ENCODE measurements at regions not wholly inside any gene's neighbourhood (a gene's known extent, or its start where the extent isn't known, plus 50 kb on each side); places are given as distances from the start of the nearest gene placed in this dataset.

DNA sequence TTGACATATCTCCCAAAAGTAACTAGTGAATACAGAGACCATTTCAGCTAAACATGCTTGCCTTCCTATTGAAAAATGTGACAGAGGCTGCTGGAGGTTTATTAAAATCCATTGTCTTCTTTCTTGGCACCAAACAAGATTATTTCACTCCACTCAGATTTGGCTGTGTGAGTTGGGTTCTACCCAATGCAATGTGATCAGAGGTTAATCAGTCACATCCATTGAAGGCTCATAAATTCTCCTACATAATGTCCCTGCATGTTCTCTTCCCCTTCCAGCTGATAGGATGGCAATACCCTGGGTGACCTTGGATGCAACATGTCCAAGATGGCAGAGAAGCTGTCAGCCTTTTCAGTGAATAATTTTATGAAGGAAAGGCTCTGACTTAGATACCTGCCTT is 54.5 kb downstream of the TKTL2 start:
- Histone ChIP-seq H3K79me2 (ENCODE audit: insufficient read depth, low read length) (no peaks in the 10 kb centered on the region), H3K4me2 (ENCODE audit: low read depth, low read length) (no peak overlapping the region), H3K36me3 (replicated peaks in 1 of 2; ENCODE audit: control insufficient read depth in 1 of 2, insufficient read depth in 2 of 2, low read length in 2 of 2) (no peaks in the 10 kb centered on the region), H4K20me1 (ENCODE audit: insufficient read depth, low read length) (no peaks in the 10 kb centered on the region), H3K27ac (ENCODE audit: extremely low read length, insufficient read depth, low read length) (no peak overlapping the region), H3K4me3 (replicated peaks in 1 of 3; ENCODE audit: insufficient read depth in 1 of 3, low read depth in 2 of 3, low read length in 3 of 3) (no peak overlapping the region), H3K9me3 (ENCODE audit: low read length) (no peaks in the 10 kb centered on the region), H3K4me1 (ENCODE audit: insufficient read depth, low read length) (no peaks in the 10 kb centered on the region), H3K9ac (ENCODE audit: insufficient read depth, low read depth, low read length) (no peak overlapping the region), H3K27me3 (ENCODE audit: control insufficient read depth in 1 of 2, insufficient read depth in 2 of 2, low read length in 2 of 2) (no peaks in the 10 kb centered on the region), H2AFZ (ENCODE audit: low read length) (no peak overlapping the region)
- CTCF ChIA-PET (ENCODE audit: low intra/inter-chr PET ratio, low total read pairs), result no interaction called here
- DNase-seq (ENCODE audit: low spot score), result no peak
- no peak for ATAC-seq
- intact Hi-C loops (cut with micrococcal nuclease; ENCODE audit: unreplicated experiment), result no loop called here
- no TSS peak for BruUV-seq (replicated peaks)
- FAIRE-seq, result no peak
- TF ChIP-seq EZH2 (conservative IDR thresholded peaks at IDR 0.05; ENCODE audit: low read depth, low read length), result no peak
- TF ChIP-seq NFKB2 (CRISPR knock-in tag; IDR thresholded peaks at IDR 0.05; ENCODE audit: borderline replicate concordance), result no peak
- TF ChIP-seq TCF7 (IDR thresholded peaks at IDR 0.05; ENCODE audit: low read depth), result no peak
- no peak for TF ChIP-seq HMG20A (CRISPR knock-in tag; IDR thresholded peaks at IDR 0.05; ENCODE audit: borderline replicate concordance)
- no peak for TF ChIP-seq NR2F6 (IDR thresholded peaks at IDR 0.05)
- TF ChIP-seq NR2F6 (CRISPR knock-in tag; IDR thresholded peaks at IDR 0.05), result no peak
- no peak for TF ChIP-seq CBX5 (CRISPR knock-in tag; IDR thresholded peaks at IDR 0.05; ENCODE audit: borderline replicate concordance)
- TF ChIP-seq, protein P1, sequence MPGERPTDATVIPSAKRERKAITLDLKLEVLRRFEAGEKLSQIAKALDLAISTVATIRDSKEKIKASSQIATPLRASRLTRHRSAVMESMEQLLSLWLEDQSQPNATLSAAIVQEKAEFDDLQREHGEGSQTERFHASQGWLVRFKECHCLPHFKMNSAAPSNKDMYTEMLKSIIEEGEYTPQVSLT (CRISPR knock-in tag; IDR thresholded peaks at IDR 0.05; ENCODE audit: borderline replicate concordance, low read depth), result no peak
- no peak for TF ChIP-seq ATF1 (CRISPR knock-in tag; IDR thresholded peaks at IDR 0.05)
- no peak for TF ChIP-seq NR3C1 (CRISPR knock-in tag; IDR thresholded peaks at IDR 0.05)
- TF ChIP-seq ZNF761 (CRISPR knock-in tag; conservative IDR thresholded peaks at IDR 0.05), result no peak
- no peak for TF ChIP-seq SPEN (CRISPR knock-in tag; IDR thresholded peaks at IDR 0.05; ENCODE audit: low read depth)
- TF ChIP-seq PLRG1 (conservative IDR thresholded peaks at IDR 0.05), result no peak
- TF ChIP-seq, protein P2, sequence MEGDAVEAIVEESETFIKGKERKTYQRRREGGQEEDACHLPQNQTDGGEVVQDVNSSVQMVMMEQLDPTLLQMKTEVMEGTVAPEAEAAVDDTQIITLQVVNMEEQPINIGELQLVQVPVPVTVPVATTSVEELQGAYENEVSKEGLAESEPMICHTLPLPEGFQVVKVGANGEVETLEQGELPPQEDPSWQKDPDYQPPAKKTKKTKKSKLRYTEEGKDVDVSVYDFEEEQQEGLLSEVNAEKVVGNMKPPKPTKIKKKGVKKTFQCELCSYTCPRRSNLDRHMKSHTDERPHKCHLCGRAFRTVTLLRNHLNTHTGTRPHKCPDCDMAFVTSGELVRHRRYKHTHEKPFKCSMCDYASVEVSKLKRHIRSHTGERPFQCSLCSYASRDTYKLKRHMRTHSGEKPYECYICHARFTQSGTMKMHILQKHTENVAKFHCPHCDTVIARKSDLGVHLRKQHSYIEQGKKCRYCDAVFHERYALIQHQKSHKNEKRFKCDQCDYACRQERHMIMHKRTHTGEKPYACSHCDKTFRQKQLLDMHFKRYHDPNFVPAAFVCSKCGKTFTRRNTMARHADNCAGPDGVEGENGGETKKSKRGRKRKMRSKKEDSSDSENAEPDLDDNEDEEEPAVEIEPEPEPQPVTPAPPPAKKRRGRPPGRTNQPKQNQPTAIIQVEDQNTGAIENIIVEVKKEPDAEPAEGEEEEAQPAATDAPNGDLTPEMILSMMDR (CRISPR knock-in tag; IDR thresholded peaks at IDR 0.05), result no peak
- no peak for TF ChIP-seq KLF11 (CRISPR knock-in tag; IDR thresholded peaks at IDR 0.05)
- TF ChIP-seq CHCHD3 (CRISPR knock-in tag; IDR thresholded peaks at IDR 0.05), result no peak
- no peak for TF ChIP-seq ZSCAN25 (CRISPR knock-in tag; IDR thresholded peaks at IDR 0.05)
- TF ChIP-seq, protein P3, sequence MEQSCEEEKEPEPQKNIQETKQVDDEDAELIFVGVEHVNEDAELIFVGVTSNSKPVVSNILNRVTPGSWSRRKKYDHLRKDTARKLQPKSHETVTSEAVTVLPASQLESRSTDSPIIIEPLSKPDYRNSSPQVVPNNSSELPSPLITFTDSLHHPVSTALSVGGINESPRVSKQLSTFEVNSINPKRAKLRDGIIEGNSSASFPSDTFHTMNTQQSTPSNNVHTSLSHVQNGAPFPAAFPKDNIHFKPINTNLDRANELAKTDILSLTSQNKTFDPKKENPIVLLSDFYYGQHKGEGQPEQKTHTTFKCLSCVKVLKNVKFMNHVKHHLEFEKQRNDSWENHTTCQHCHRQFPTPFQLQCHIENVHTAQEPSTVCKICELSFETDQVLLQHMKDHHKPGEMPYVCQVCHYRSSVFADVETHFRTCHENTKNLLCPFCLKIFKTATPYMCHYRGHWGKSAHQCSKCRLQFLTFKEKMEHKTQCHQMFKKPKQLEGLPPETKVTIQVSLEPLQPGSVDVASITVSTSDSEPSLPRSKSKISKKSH (CRISPR knock-in tag; IDR thresholded peaks at IDR 0.05; ENCODE audit: borderline replicate concordance), result no peak
- no peak for TF ChIP-seq SOX6 (IDR thresholded peaks at IDR 0.05)
- TF ChIP-seq SOX6 (CRISPR knock-in tag; IDR thresholded peaks at IDR 0.05), result no peak
- in situ Hi-C loops (cut with HindIII; ENCODE audit: extremely low pct_ligation_motif_present, low pct_unique_long_range_greater_than_20kb), result no loop called here
- POLR2A ChIA-PET, result no interaction called here

Measured in HepG2 (cell line).